Brain microvascular endothelial cell (primary cell): ENCODE measurements at regions not wholly inside any gene's neighbourhood (a gene's known extent, or its start where the extent isn't known, plus 50 kb on each side); places are given as distances from the start of the nearest gene placed in this dataset.

ENCODE experiments used
- DNase-seq: peaks from one replicate; pipeline ENCODE4 v3.0.0-alpha.2; 2020
- H3K27ac ChIP-seq: fragments of 250-450 bp; sonication (Bioruptor Pico); 2 replicates; pipeline ENCODE4 v1.5.1; 2020; ENCODE audit warnings: mild to moderate bottlenecking, moderate library complexity
- H3K27me3 ChIP-seq: fragments of 250-450 bp; sonication (Bioruptor Pico); replicated peaks from 2 replicates; pipeline ENCODE4 v1.5.1; 2020; ENCODE audit warnings: mild to moderate bottlenecking
- H3K36me3 ChIP-seq: fragments of 250-450 bp; sonication (Bioruptor Pico); replicated peaks from 2 replicates; pipeline ENCODE4 v1.5.1; 2020; ENCODE audit warnings: mild to moderate bottlenecking
- H3K4me3 ChIP-seq: 2 replicates; pipeline ENCODE4 v1.5.1; 2011; ENCODE audit warnings: low read depth, mild to moderate bottlenecking, control low read depth, low read length, moderate library complexity
- CTCF ChIP-seq: IDR thresholded peaks from 2 replicates; pipeline ENCODE4 v1.5.1; 2011; ENCODE audit warnings: low read depth, mild to moderate bottlenecking, moderate library complexity, low read length, control low read depth, inconsistent platforms; ENCODE audit errors: missing control alignments
- in situ Hi-C: cut with HindIII; loops from 2 replicates; pipeline ENCODE4 v1.10.0; 2017; ENCODE audit warnings: low sequenced_read_pairs, low pct_ligation_motif_present

DNA sequence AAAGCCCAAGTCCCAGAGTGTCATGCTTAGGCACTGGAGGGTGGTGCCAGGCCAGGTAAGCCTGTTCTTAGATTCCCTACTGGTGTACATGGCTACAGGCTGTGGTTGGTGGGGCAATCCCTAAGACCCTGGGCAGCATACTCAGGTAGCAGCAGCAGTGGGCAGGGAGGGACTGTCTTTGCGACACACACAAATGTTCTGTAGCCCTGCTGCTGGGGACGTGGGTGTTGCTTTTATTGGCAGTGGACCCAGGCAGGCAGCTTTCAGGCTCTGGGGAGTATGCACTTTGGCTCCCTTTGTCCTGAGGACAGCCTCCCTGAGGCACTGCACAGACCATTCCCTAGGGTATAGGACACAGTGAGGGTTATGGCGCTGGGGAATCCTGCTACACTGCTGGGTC, 137.1 kb upstream of the ADAMTS19 start:
- Histone ChIP-seq H3K27ac (no peak overlapping the region), H3K4me3 (no peak overlapping the region), H3K27me3 (no peaks in the 10 kb centered on the region), H3K36me3 (no peaks in the 10 kb centered on the region)
- DNase-seq = no peak
- no peak for TF ChIP-seq CTCF
- in situ Hi-C loops = no loop called here

GRCh38 chr5:129341306-129341705, 118.8 kb upstream of the ADAMTS19 start:
- H3K4me3 ChIP-seq = no peak overlapping the region
- in situ Hi-C loops = no loop called here

GRCh38 chr5:129342796-129343195, 117.3 kb upstream of the ADAMTS19 start:
- H3K36me3 ChIP-seq = no peaks in the 10 kb centered on the region
- H3K27me3 ChIP-seq = no peaks in the 10 kb centered on the region
- TF ChIP-seq CTCF = no peak
- DNase-seq = no peak
- no peak overlapping the region for H3K4me3 ChIP-seq
- in situ Hi-C loops = no loop called here
- H3K27ac ChIP-seq = no peak overlapping the region

More at GRCh38 chr5:129341306-129341705, 118.8 kb upstream of the ADAMTS19 start:
- Histone ChIP-seq H3K27me3 (no peaks in the 10 kb centered on the region), H3K27ac (no peak overlapping the region), H3K36me3 (no peaks in the 10 kb centered on the region)
- TF ChIP-seq CTCF = no peak
- no peak for DNase-seq

DNA sequence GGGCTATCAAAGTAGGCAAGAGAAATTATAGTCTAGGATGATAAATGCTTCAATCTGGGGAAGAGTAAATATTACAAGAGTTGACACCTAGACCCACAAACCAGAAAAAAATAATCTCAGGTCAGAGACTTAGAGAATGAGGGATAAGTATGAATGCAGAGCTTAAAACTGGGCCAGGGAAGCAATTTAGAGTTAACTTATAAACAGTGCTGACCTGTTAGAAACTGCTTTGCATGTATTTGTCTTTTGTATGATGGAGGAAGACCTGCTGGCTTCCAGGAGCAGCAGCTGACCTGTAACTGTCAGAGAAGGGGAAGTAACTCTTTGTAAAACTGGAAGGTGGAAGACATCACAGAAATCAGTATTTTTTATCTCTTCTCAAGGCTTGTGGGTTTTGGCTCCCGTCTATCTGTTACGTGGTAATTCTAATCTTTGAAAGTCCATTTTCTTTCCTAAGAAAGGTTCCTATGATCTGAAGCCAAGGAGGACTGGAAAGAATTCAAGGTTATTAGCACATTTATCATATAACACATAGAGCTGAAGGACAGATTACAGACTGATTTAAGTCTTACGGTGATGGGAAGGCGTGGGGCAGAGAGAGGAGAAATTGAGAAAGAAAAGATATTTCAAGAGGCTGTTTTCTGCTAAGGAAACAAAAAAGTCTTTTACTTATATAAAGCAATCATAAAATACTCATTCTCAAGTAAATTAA, 114.7 kb upstream of the ADAMTS19 start:
- no peak for DNase-seq
- H3K27ac ChIP-seq = no peak overlapping the region
- H3K4me3 ChIP-seq = no peak overlapping the region
- no peaks in the 10 kb centered on the region for H3K36me3 ChIP-seq
- H3K27me3 ChIP-seq = no peaks in the 10 kb centered on the region
- TF ChIP-seq CTCF = no peak
- in situ Hi-C loops = no loop called here

- H3K27me3 ChIP-seq = no peaks in the 10 kb centered on the region
- H3K4me3 ChIP-seq = no peak overlapping the region
- in situ Hi-C loops = no loop called here
- DNase-seq = no peak
- H3K27ac ChIP-seq = no peak overlapping the region
- no peak for TF ChIP-seq CTCF
- no peaks in the 10 kb centered on the region for H3K36me3 ChIP-seq
Observed at GRCh38 chr5:129356846-129357245, 103.3 kb upstream of the ADAMTS19 start.

- Histone ChIP-seq H3K36me3 (no peaks in the 10 kb centered on the region), H3K4me3 (no peak overlapping the region), H3K27me3 (no peaks in the 10 kb centered on the region), H3K27ac (no peak overlapping the region)
- DNase-seq = no peak
- no peak for TF ChIP-seq CTCF
- in situ Hi-C loops = no loop called here
Observed at GRCh38 chr5:129358069-129358468, 102.0 kb upstream of the ADAMTS19 start.
